Prostate gland (tissue), 2 donors: ENCODE measurements at regions not wholly inside any gene's neighbourhood (a gene's known extent, or its start where the extent isn't known, plus 50 kb on each side); places are given as distances from the start of the nearest gene placed in this dataset.

Source experiments
- DNase-seq: peaks from one replicate; pipeline ENCODE4 v3.0.0-alpha.2; 2019; ENCODE audit warnings: low spot score
- H3K27ac ChIP-seq, 2 donors: fragments of 200-600 bp; sonication (generic); 2 replicates each; pipeline ENCODE4 v1.5.1; 2017 to 2019
- H3K27me3 ChIP-seq: fragments of 200-600 bp; sonication (generic); replicated peaks from 2 replicates; pipeline ENCODE4 v1.5.1; 2019; ENCODE audit not compliant: insufficient read depth
- H3K36me3 ChIP-seq, 2 donors: fragments of 200-600 bp; sonication (generic); 1 replicate in 1 of 2; 2 replicates in 1 of 2; pipeline versions ENCODE4 v1.5.1 to v1.8.1; 2017 to 2019
- H3K4me1 ChIP-seq: fragments of 200-600 bp; sonication (generic); replicated peaks from 2 replicates; pipeline ENCODE4 v1.5.1; 2019
- H3K4me3 ChIP-seq, 2 donors: fragments of 200-600 bp; sonication (generic); 2 replicates each; pipeline ENCODE4 v1.5.1; 2017 to 2019
- H3K9me3 ChIP-seq: fragments of 200-600 bp; sonication (generic); 2 replicates; pipeline ENCODE4 v1.5.1; 2017
- CTCF ChIP-seq, 4 experiments: fragments of 200-600 bp in 2 of 4; fragments of 450-650 bp in 2 of 4; sonication (generic) in 2 of 4; IDR thresholded peaks; 1 replicate in 3 of 4; 2 replicates in 1 of 4; pipeline ENCODE4 v1.5.1; 2016 to 2019; ENCODE audit warnings: antibody characterized with exemption in 4 of 4, mild to moderate bottlenecking in 2 of 4, moderate library complexity in 2 of 4
- POLR2A ChIP-seq: fragments of 450-650 bp; IDR thresholded peaks from one replicate; pipeline ENCODE4 v1.6.1; 2016; ENCODE audit warnings: antibody characterized with exemption, mild to moderate bottlenecking
- POLR2AphosphoS5 ChIP-seq: sonication (generic); formaldehyde crosslinking; IDR thresholded peaks from one replicate; pipeline ENCODE4 v1.6.1; 2017; ENCODE audit warnings: antibody characterized with exemption
- WGBS: methylation state at CpG from one replicate; pipeline ENCODE4 v1.1.5; 2018; 5-methylcytosine and 5-hydroxymethylcytosine counted together
- intact Hi-C: fragments of 100-400 bp; cut with DNase I; formaldehyde crosslinking; loops from one replicate; pipeline ENCODE4 v1.14.2; 2022

DNA sequence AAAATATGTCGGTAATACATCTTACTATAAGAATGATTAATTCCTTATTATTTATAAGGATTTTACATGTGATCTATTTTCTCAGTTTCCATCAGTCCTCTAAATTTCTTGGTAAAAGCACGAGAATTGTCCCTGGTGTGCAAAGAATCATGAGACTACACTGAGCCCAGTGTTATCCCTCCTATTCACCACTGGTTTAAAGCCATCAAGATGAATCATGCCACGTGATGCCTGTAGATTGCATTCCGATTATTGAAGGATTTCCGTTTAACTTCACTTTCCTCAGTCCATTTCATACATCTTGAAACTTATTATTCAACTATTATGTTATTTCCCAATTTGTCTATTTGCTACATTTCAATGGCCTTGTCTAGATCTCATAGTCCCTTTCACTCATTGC is 601.9 kb downstream of the GALC start:
- WGBS = 88% methylated on average over 5 of the region's 5 CpGs
- H3K9me3 ChIP-seq = no peaks in the 10 kb centered on the region
- intact Hi-C loops = no loop called here
- no peaks in the 10 kb centered on the region for H3K4me1 ChIP-seq
- TF ChIP-seq CTCF (IDR thresholded peaks at IDR 0.05) = no peak
- no peak for TF ChIP-seq POLR2A
- no peak for TF ChIP-seq POLR2AphosphoS5
- no peak overlapping the region for H3K4me3 ChIP-seq
- no peaks in the 10 kb centered on the region for H3K36me3 ChIP-seq
- no peaks in the 10 kb centered on the region for H3K27me3 ChIP-seq
- no peak for DNase-seq
- H3K27ac ChIP-seq = no peak overlapping the region

- Histone ChIP-seq H3K9me3 (no peaks in the 10 kb centered on the region), H3K27ac (no peak overlapping the region), H3K36me3 (no peaks in the 10 kb centered on the region), H3K4me3 (no peak overlapping the region), H3K27me3 (no peaks in the 10 kb centered on the region), H3K4me1 (no peaks in the 10 kb centered on the region)
- no peak for TF ChIP-seq CTCF (IDR thresholded peaks at IDR 0.05)
- DNase-seq = no peak
- intact Hi-C loops = no loop called here
These were observed 604.0 kb downstream of the GALC start for GRCh38 chr14:87388946-87389345.

DNA sequence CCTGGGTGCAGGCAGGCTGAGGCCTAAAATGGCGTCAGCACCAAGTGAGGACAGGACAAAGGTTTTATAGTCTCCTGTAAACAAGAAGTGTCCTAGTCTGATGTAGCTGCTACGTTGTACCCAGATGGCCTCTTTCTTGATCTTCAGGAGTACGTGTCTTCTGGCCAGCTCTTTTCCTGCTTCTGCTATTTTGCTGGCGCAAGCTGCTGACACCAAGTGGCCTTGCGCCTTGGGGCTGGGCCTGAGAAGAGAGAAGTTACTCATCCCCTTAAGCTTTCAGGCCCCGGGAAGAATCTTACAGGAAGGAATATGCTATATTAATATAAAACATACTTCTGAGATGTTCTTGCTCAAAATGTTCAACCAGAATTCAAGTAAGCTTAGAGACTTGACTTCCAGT is 605.2 kb downstream of the GALC start:
- H3K4me3 ChIP-seq = no peak overlapping the region
- no peaks in the 10 kb centered on the region for H3K27me3 ChIP-seq
- TF ChIP-seq POLR2A = no peak
- TF ChIP-seq CTCF (IDR thresholded peaks at IDR 0.05) = no peak
- TF ChIP-seq POLR2AphosphoS5 = no peak
- DNase-seq = no peak
- intact Hi-C loops = no loop called here
- H3K9me3 ChIP-seq = no peaks in the 10 kb centered on the region
- no peaks in the 10 kb centered on the region for H3K36me3 ChIP-seq
- no peak overlapping the region for H3K27ac ChIP-seq
- no peaks in the 10 kb centered on the region for H3K4me1 ChIP-seq
- 90% methylated on average over 6 of the region's 6 CpGs for WGBS

GRCh38 chr14:87386524-87386923 is 606.5 kb downstream of the GALC start:
- peak; percentile 21 for TF ChIP-seq POLR2AphosphoS5
- TF ChIP-seq POLR2A = no peak
- TF ChIP-seq CTCF (IDR thresholded peaks at IDR 0.05) = no peak
- H3K36me3 ChIP-seq = no peaks in the 10 kb centered on the region
- no peaks in the 10 kb centered on the region for H3K9me3 ChIP-seq
- H3K4me1 ChIP-seq = no peaks in the 10 kb centered on the region
- no peak overlapping the region for H3K27ac ChIP-seq
- intact Hi-C loops = no loop called here
- DNase-seq = no peak
- H3K4me3 ChIP-seq = no peak overlapping the region
- no peaks in the 10 kb centered on the region for H3K27me3 ChIP-seq

DNA sequence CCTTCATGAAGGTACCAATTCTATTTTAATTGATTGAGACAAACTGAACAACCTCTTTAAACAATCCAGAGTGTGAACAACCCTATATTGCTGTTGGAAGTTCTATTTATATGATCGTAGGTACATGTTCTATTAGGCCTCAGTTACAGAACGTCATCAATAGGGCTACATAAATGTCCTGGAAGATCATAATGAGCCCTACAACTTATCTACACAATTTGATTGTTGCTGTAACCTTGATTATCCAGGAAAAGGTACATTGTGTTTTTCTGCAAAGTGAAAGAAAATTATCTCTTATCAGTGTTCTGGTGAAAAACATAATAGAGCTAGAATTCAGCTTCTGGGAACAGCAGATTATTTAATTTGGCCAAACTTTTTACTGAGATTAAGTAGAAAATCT is 612.9 kb downstream of the GALC start:
- 68% methylated on average over 2 of the region's 2 CpGs for WGBS
- no peak for DNase-seq
- H3K27ac ChIP-seq = no peak overlapping the region
- H3K27me3 ChIP-seq = no peaks in the 10 kb centered on the region
- H3K4me3 ChIP-seq = no peak overlapping the region
- intact Hi-C loops = no loop called here
- TF ChIP-seq POLR2AphosphoS5 (no peak), POLR2A (no peak), CTCF (IDR thresholded peaks at IDR 0.05) (no peak)
- no peaks in the 10 kb centered on the region for H3K9me3 ChIP-seq
- H3K36me3 ChIP-seq = no peaks in the 10 kb centered on the region
- H3K4me1 ChIP-seq = no peaks in the 10 kb centered on the region
